GM04504 (cell line): ENCODE measurements at regions not wholly inside any gene's neighbourhood (a gene's known extent, or its start where the extent isn't known, plus 50 kb on each side); places are given as distances from the start of the nearest gene placed in this dataset.

Experiments used
- DNase-seq: peaks from one replicate; pipeline ENCODE4 v3.0.0-alpha.2; 2012; ENCODE audit warnings: low read depth

DNA sequence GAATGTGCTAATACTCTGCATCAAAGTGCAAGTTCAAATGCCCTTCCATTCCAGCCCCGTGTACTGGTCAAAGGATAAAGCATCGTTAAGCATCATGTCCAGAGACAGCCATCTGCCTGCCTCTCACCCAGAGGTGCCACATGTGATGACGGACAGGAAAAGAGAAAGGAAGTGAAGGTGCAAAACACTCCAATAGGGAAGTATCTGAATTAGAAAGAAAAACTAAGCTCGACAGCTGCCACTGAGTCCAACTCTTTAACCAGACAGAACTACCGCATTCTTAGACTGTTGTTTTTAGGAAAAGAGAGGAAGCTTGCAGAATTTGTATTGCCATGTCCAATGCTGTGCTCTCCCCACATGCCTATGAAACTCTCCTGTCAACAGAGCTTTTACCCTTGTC lies 465.0 kb upstream of the SOX5 start:
- DNase-seq, result no peak

GRCh38 chr12:24411948-24412347 lies 462.5 kb upstream of the SOX5 start:
- DNase-seq, result no peak

DNA sequence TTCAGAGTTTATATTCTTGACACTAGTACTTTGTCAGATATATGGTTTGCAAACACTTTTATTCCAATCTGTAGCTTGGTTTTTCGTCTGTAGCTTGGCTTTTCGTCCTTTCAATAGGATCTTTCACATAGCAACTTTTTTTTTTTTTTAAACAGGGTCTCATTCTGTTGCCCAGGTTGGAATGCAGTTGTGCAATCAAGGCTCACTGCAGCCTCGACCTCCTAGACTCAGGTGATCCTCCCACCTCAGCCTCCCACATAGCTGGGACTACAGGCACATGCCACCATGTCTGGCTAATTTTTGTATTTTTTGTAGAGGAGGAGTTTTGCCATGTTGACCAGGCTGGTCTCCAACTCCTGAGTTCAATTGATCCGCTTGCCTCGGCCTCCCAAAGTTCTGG lies 460.4 kb upstream of the SOX5 start:
- DNase-seq, result no peak

- DNase-seq, result no peak
These were observed 458.8 kb upstream of the SOX5 start for GRCh38 chr12:24408305-24408704.

GRCh38 chr12:24407884-24408283 lies 458.4 kb upstream of the SOX5 start:
- no peak for DNase-seq

GRCh38 chr12:24404086-24404815 lies 454.8 kb upstream of the SOX5 start:
- DNase-seq, result no peak

DNA sequence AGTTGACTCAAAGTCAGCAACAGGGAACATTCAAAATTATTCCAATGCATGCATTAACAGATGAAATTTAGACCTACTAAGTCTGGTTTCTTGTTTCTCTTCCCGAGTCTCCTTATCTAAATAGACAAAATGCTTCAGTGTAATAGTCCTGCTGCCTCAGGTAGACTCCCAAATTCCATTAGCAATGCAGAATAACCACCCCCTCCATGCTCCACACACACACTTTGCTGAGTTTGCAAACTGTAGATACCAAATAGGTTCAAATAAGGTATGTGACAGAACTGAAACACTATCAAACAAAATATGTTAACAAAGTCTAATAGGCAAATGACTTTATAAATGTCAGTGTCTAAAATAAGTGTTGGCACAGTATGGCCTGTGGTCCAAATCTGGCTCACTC lies 451.1 kb upstream of the SOX5 start:
- DNase-seq, result no peak

DNA sequence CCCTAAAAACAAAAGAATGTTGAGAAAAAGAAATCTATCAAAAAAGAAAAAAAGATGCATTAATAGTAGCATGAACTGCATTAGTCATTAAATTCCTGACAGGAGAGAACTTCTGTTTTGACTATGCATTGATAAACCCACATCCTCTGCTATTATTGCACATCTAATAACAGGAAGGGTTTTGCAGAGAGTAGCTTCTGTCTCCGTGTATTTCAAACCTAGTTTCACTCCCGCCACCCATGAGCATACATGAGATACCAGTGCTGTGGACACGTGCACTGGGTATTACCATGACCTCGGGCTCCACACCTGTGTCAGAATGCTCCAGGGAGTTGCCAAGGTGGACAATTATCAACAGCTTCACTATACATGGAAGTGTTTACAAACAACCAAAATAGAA lies 449.1 kb upstream of the SOX5 start:
- no peak for DNase-seq

DNA sequence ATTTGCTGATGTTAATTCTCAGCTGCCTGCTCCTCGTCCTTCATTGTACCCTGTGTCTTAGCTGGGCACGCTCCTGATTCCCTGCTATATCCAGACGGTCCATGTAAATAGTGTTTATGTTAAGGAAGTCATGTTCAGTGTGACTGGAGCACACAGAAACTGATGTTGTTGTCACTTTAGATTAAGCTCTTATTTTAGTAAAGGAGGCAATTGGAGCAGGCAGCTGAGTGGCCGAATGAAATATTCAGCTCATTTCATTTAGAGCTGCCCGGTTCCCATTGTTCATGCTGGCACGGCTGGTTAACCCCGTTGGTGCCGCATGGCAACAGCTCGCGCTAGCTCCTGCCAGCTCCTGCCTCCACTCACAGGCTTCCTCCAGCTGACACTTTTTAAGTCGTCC lies 446.8 kb upstream of the SOX5 start:
- no peak for DNase-seq

- DNase-seq, result no peak
These were observed 444.8 kb upstream of the SOX5 start for GRCh38 chr12:24394246-24394645.

DNA sequence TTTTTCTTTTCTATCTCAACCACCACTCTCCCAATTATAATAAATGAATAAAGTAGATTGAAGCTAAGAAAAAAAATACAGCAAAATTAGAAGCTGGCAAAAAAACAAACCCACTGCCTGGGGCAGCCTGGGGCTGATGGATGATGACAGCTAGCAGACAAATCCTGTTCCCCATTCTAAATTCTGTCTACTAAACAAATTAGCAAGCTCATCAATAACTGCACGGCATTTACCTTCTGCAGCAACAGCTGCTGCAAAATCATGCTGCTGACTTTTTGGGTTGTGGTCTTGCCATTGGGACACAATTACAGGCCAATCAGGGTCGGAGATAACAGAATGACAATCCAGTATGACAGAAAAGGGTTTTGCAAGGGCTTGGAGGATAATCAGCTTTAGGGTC lies 443.6 kb upstream of the SOX5 start:
- DNase-seq, result no peak

- no peak for DNase-seq
These were observed 439.9 kb upstream of the SOX5 start for GRCh38 chr12:24389394-24389793.

DNA sequence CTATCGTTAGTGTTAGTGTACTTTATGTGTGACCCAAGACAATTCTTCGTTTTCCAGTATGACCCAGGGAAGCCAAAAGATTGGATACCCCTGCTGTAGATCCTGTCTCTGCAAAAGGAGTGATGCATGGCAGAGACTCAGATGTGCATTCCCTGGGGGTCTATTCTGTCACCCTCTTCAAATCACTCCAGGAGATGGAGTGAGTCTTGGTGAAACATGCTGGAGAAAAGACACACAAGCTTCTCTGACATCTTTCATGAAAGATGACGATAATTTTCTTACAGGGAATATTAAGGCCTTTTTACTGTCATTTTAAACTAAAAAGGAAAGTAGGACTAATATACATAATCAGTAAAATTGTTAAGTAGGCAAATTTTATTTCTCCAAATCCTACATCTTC lies 437.9 kb upstream of the SOX5 start:
- DNase-seq, result no peak

DNA sequence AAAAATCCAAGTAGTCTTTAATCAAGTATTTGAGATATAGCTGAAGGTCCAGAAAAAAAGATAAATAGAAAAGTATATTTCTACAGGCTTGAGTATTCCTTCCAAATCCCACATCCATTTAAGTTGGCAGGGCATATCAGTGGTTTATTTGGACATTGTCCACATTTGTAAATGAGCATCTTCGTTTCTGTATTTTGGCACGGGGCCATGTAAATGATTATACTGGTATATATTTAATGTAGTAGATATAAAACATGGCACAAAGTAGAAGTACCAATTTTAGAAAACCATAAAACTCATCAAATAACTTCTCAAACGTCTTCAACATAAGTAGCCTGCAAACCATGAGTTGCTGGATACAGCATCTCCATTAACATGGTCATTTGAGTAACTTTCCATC lies 437.4 kb upstream of the SOX5 start:
- DNase-seq, result no peak

DNA sequence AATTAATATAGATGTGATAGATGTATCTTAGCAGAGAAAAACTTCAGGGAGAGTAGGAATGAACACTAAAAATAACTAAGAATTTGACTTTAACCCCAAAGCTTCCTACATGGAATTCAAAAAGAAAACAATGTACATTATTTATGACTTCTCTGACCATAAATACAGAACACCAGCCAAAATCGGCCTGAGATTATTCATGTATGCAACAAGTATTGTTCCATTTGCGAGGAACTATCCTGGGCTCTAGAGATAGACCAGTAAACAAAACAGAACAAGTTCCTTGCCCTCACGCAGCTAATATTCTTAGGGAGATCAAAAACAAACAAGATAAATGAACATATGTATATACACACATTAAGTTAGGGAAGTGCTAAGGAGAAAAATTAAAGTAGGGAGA lies 432.3 kb upstream of the SOX5 start:
- DNase-seq, result no peak

- DNase-seq, result no peak
These were observed 430.5 kb upstream of the SOX5 start for GRCh38 chr12:24379861-24380521.

GRCh38 chr12:24379433-24379832 lies 430.0 kb upstream of the SOX5 start:
- DNase-seq, result no peak

DNA sequence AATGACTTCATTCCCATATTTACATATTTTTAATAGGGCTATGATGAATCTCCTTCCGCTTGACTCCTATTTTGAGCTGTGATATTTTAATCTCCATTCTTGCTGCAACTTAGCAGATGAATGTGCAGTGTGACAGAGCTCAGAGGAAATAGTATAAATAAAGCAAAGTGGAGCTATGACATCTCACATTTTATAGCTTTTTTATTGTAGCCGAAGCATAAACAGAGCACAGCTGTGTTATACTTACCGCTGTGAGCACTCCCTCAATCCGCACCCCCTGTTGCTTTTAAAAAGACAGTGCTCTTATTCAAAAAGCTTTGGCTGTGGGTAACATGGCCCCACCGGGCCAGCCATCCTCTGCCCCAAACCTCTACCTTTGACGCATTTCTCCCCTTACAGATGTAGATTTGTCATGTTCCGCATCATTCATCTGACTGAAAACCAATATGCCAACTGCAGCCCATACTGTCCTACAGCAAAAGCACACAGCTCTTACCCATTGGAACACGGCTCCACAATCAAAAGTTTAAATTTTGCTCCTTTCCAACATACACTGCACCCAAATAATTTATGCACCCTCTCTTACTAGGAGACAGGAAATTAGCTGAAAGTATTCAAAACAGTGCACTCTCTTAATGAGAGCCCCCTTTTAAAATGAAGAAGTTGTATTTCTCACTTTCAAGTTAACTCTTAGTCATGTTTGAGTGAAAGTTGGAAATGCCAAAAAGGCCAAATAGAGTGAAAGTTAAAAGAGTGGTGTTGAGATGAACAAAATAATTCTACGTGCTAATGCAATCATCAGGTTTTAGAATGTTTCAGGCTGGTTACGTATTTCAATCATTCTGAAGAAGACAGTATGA lies 429.3 kb upstream of the SOX5 start:
- no peak for DNase-seq

DNA sequence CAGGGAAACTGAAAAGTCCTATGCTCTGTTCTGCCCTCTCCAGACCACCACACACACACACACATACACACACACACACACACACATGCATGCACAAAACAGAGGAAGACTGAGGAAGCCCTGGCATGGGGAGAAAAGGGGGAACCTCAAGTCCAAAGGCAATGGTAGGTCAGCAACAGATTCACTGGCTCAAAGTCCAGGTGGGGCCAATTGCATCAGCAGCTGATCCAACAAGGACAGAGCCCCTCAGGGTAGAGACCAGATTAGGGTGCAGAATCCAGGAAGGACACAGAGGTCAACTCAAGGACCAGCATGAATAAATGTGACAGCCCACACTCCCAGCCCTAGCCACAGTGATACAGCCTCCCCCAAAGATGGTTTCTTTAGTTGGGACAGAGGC lies 425.0 kb upstream of the SOX5 start:
- no peak for DNase-seq

GRCh38 chr12:24373004-24373403 lies 423.5 kb upstream of the SOX5 start:
- DNase-seq, result no peak

- no peak for DNase-seq
These were observed 417.0 kb upstream of the SOX5 start for GRCh38 chr12:24366514-24366913.

DNA sequence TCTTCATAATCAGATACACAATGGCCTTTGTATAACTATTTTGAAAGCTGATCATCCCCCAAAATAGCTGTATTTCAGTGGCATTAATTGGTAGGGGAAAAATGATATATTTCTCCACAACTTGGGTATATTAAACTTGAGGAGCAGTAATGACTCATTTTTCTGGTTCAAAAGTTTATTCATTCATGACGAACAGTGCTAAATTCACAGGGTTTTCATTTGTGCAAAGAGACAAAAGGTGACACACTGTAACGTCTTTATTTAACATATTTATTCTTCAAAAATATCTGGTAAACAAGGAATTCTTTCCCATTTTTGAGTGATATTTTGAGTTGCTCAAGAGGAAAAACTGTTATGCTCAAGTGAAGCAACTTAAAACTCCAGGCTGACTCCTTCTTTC lies 415.5 kb upstream of the SOX5 start:
- no peak for DNase-seq

DNA sequence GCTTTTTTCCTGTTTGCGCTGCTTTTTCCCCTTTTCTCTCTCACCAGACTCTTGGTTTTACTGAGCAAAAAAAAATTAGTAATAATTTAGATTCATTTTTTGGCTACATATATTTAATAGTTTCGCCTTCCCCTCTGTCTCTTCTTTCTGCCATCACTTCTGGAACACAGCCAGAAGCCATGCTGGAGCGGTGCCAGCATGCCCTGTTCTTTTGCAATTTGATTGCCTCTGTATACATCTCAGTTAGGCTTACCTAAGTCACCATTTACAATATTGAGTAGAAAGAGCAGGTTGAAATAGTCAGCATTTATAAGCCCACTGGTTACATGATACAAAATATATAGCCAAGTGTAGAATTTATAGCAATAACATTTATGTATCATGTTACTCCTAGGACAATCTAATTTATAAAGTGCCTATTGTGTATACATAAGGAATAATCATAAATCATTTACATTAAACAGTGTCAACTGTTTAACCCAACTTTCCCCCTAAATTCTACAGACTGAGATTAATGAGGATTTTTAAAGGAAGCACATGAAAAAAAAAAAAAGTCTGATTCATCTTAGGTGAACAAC lies 413.8 kb upstream of the SOX5 start:
- no peak for DNase-seq
